ENCODE measurements at regions not wholly inside any gene's neighbourhood (a gene's known extent, or its start where the extent isn't known, plus 50 kb on each side); places are given as distances from the start of the nearest gene placed in this dataset.

DNA sequence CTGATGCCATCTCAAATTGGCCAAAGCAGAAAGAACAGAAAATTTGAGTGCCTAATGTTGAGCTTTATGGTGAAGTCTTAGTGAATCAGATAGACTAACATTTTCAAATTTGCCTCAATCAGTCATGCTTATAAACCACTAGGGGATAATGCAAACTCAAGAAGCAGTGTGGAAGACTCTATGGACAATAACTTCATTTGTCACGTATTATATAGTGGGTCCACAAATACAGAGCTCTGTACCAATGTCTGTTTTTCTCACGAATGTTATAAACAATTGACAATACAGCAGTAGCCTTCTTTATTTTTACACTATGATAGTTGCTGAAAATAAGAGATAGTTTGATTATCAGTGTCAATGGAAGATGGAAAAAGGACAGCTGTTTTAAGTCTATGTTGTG, 190.8 kb upstream of the SLC8A1 start:
- Histone ChIP-seq H3K4me3 (ENCODE audit: low read depth in 1 of 3, low read length in 3 of 3) (no peak overlapping the region), H3K4me1 (ENCODE audit: control insufficient read depth in 3 of 3, insufficient read depth in 2 of 3, low read depth in 1 of 3, low read length in 2 of 3) (no peaks in the 10 kb centered on the region), H3K9me3 (ENCODE audit: control insufficient read depth in 2 of 2, insufficient read depth in 1 of 2, low read depth in 1 of 2, low read length in 1 of 2) (no peaks in the 10 kb centered on the region), H3K27me3 (ENCODE audit: control insufficient read depth in 3 of 3, insufficient read depth in 3 of 3, low read length in 3 of 3) (no peaks in the 10 kb centered on the region), H3K36me3 (ENCODE audit: control insufficient read depth in 3 of 3, insufficient read depth in 2 of 3, low read depth in 1 of 3, low read length in 3 of 3) (no peaks in the 10 kb centered on the region), H3K27ac (ENCODE audit: low read depth in 1 of 3, low read length in 2 of 3) (no peak overlapping the region)
- FAIRE-seq (no peak), DNase-seq (no peak)
- 75 to 77% (median 76%) methylated on average over 2 of the region's 2 CpGs for WGBS, 3 donors

GRCh38 chr2:40646642-40647041, 194.8 kb upstream of the SLC8A1 start:
- Histone ChIP-seq H3K36me3 (ENCODE audit: control insufficient read depth in 3 of 3, insufficient read depth in 2 of 3, low read depth in 1 of 3, low read length in 3 of 3) (no peaks in the 10 kb centered on the region), H3K9me3 (ENCODE audit: control insufficient read depth in 2 of 2, insufficient read depth in 1 of 2, low read depth in 1 of 2, low read length in 1 of 2) (no peaks in the 10 kb centered on the region), H3K27me3 (ENCODE audit: control insufficient read depth in 3 of 3, insufficient read depth in 3 of 3, low read length in 3 of 3) (peaks cover 0 to 4% (median 0%) of the 10 kb centered on the region in 3 donors), H3K4me1 (ENCODE audit: control insufficient read depth in 3 of 3, insufficient read depth in 2 of 3, low read depth in 1 of 3, low read length in 2 of 3) (no peaks in the 10 kb centered on the region), H3K4me3 (ENCODE audit: low read depth in 1 of 3, low read length in 3 of 3) (no peak overlapping the region), H3K27ac (ENCODE audit: low read depth in 1 of 3, low read length in 2 of 3) (no peak overlapping the region)
- DNase-seq = no peak
- WGBS, 3 donors = 76 to 93% (median 88%) methylated on average over 2 of the region's 2 CpGs
- no peak for FAIRE-seq

GRCh38 chr2:40652155-40652554, 200.3 kb upstream of the SLC8A1 start:
- H3K27ac ChIP-seq (ENCODE audit: low read depth in 1 of 3, low read length in 2 of 3) = no peak overlapping the region
- no peaks in the 10 kb centered on the region for H3K9me3 ChIP-seq (ENCODE audit: control insufficient read depth in 2 of 2, insufficient read depth in 1 of 2, low read depth in 1 of 2, low read length in 1 of 2)
- H3K36me3 ChIP-seq (ENCODE audit: control insufficient read depth in 3 of 3, insufficient read depth in 2 of 3, low read depth in 1 of 3, low read length in 3 of 3) = no peaks in the 10 kb centered on the region
- H3K27me3 ChIP-seq (ENCODE audit: control insufficient read depth in 3 of 3, insufficient read depth in 3 of 3, low read length in 3 of 3) = peaks cover 0 to 4% (median 0%) of the 10 kb centered on the region in 3 donors
- FAIRE-seq (no peak), DNase-seq (no peak)
- no peak overlapping the region for H3K4me3 ChIP-seq (ENCODE audit: low read depth in 1 of 3, low read length in 3 of 3)
- 82 to 93% (median 87%) methylated on average over 5 of the region's 5 CpGs for WGBS, 3 donors
- no peaks in the 10 kb centered on the region for H3K4me1 ChIP-seq (ENCODE audit: control insufficient read depth in 3 of 3, insufficient read depth in 2 of 3, low read depth in 1 of 3, low read length in 2 of 3)

GRCh38 chr2:40653829-40654228, 201.9 kb upstream of the SLC8A1 start:
- 72 to 86% (median 82%) methylated on average over 3 of the region's 3 CpGs for WGBS, 3 donors
- H3K27ac ChIP-seq (ENCODE audit: low read depth in 1 of 3, low read length in 2 of 3) = no peak overlapping the region
- DNase-seq (no peak), FAIRE-seq (no peak)
- no peaks in the 10 kb centered on the region for H3K36me3 ChIP-seq (ENCODE audit: control insufficient read depth in 3 of 3, insufficient read depth in 2 of 3, low read depth in 1 of 3, low read length in 3 of 3)
- H3K9me3 ChIP-seq (ENCODE audit: control insufficient read depth in 2 of 2, insufficient read depth in 1 of 2, low read depth in 1 of 2, low read length in 1 of 2) = no peaks in the 10 kb centered on the region
- no peak overlapping the region for H3K4me3 ChIP-seq (ENCODE audit: low read depth in 1 of 3, low read length in 3 of 3)
- no peaks in the 10 kb centered on the region for H3K27me3 ChIP-seq (ENCODE audit: control insufficient read depth in 3 of 3, insufficient read depth in 3 of 3, low read length in 3 of 3)
- no peaks in the 10 kb centered on the region for H3K4me1 ChIP-seq (ENCODE audit: control insufficient read depth in 3 of 3, insufficient read depth in 2 of 3, low read depth in 1 of 3, low read length in 2 of 3)

- H3K4me3 ChIP-seq (ENCODE audit: low read depth in 1 of 3, low read length in 3 of 3) = no peak overlapping the region
- 6 to 31% (median 13%) methylated on average over 1 of the region's 1 CpG for WGBS, 3 donors
- H3K27me3 ChIP-seq (ENCODE audit: control insufficient read depth in 3 of 3, insufficient read depth in 3 of 3, low read length in 3 of 3) = no peaks in the 10 kb centered on the region
- no peaks in the 10 kb centered on the region for H3K36me3 ChIP-seq (ENCODE audit: control insufficient read depth in 3 of 3, insufficient read depth in 2 of 3, low read depth in 1 of 3, low read length in 3 of 3)
- H3K4me1 ChIP-seq (ENCODE audit: control insufficient read depth in 3 of 3, insufficient read depth in 2 of 3, low read depth in 1 of 3, low read length in 2 of 3) = no peaks in the 10 kb centered on the region
- FAIRE-seq (no peak), DNase-seq (no peak)
- H3K27ac ChIP-seq (ENCODE audit: low read depth in 1 of 3, low read length in 2 of 3) = no peak overlapping the region
- no peaks in the 10 kb centered on the region for H3K9me3 ChIP-seq (ENCODE audit: control insufficient read depth in 2 of 2, insufficient read depth in 1 of 2, low read depth in 1 of 2, low read length in 1 of 2)
Measured at GRCh38 chr2:40654346-40654745, 202.5 kb upstream of the SLC8A1 start.

DNA sequence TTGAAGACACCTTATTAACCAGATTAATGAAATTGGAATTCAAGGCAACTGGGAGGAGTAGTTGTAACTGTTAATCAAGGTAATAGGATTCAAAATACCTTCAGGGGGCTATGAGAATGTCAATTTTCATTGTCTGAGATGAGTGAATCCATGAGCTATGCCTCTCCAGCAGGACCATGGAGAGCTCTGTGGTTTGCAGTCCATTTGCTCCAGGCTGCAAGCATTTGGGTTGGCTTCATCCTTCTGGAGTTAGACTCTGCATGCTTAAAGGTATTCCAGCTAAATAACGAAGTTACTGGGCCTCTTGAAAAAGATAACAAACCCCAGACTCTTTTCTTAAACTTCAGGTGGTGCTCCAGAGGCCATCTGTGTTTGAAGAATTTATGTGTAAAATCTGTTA, 207.1 kb upstream of the SLC8A1 start:
- DNase-seq (no peak), FAIRE-seq (no peak)
- no peak overlapping the region for H3K4me3 ChIP-seq (ENCODE audit: low read depth in 1 of 3, low read length in 3 of 3)
- H3K9me3 ChIP-seq (ENCODE audit: control insufficient read depth in 2 of 2, insufficient read depth in 1 of 2, low read depth in 1 of 2, low read length in 1 of 2) = no peaks in the 10 kb centered on the region
- no peak overlapping the region for H3K27ac ChIP-seq (ENCODE audit: low read depth in 1 of 3, low read length in 2 of 3)
- H3K4me1 ChIP-seq (ENCODE audit: control insufficient read depth in 3 of 3, insufficient read depth in 2 of 3, low read depth in 1 of 3, low read length in 2 of 3) = no peaks in the 10 kb centered on the region
- no peaks in the 10 kb centered on the region for H3K27me3 ChIP-seq (ENCODE audit: control insufficient read depth in 3 of 3, insufficient read depth in 3 of 3, low read length in 3 of 3)
- WGBS, 3 donors = 0 to 23% (median 13%) methylated on average over 1 of the region's 1 CpG
- H3K36me3 ChIP-seq (ENCODE audit: control insufficient read depth in 3 of 3, insufficient read depth in 2 of 3, low read depth in 1 of 3, low read length in 3 of 3) = no peaks in the 10 kb centered on the region

GRCh38 chr2:40665493-40666232, 213.8 kb upstream of the SLC8A1 start:
- Histone ChIP-seq H3K36me3 (ENCODE audit: control insufficient read depth in 3 of 3, insufficient read depth in 2 of 3, low read depth in 1 of 3, low read length in 3 of 3) (no peaks in the 10 kb centered on the region), H3K4me3 (ENCODE audit: low read depth in 1 of 3, low read length in 3 of 3) (no peak overlapping the region), H3K9me3 (ENCODE audit: control insufficient read depth in 2 of 2, insufficient read depth in 1 of 2, low read depth in 1 of 2, low read length in 1 of 2) (no peaks in the 10 kb centered on the region), H3K27me3 (ENCODE audit: control insufficient read depth in 3 of 3, insufficient read depth in 3 of 3, low read length in 3 of 3) (no peaks in the 10 kb centered on the region), H3K27ac (ENCODE audit: low read depth in 1 of 3, low read length in 2 of 3) (no peak overlapping the region), H3K4me1 (ENCODE audit: control insufficient read depth in 3 of 3, insufficient read depth in 2 of 3, low read depth in 1 of 3, low read length in 2 of 3) (no peaks in the 10 kb centered on the region)
- DNase-seq (no peak), FAIRE-seq (no peak)
- WGBS, 3 donors = 43 to 70% (median 45%) methylated on average over 3 of the region's 3 CpGs

DNA sequence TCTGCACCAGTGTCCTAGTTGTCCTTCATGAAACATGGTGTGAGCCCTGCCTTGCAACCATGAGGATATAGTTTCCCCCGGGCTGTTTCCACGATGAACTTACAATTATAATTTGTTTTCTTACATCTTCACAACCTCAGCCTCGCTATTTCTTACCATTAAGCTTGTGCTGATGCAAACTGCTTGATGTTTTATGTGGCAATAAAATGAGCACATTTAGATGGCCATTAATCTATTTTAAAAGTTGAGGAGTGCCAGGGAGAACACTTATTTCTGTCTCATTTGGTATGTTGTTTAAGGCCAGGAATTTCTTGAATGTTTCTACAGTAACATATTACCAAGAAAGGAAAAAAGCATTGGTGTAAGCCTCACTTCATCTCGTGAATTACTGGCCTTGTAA, 214.5 kb upstream of the SLC8A1 start:
- no peaks in the 10 kb centered on the region for H3K4me1 ChIP-seq (ENCODE audit: control insufficient read depth in 3 of 3, insufficient read depth in 2 of 3, low read depth in 1 of 3, low read length in 2 of 3)
- no peaks in the 10 kb centered on the region for H3K9me3 ChIP-seq (ENCODE audit: control insufficient read depth in 2 of 2, insufficient read depth in 1 of 2, low read depth in 1 of 2, low read length in 1 of 2)
- no peak for DNase-seq
- H3K36me3 ChIP-seq (ENCODE audit: control insufficient read depth in 3 of 3, insufficient read depth in 2 of 3, low read depth in 1 of 3, low read length in 3 of 3) = no peaks in the 10 kb centered on the region
- FAIRE-seq = no peak
- H3K27ac ChIP-seq (ENCODE audit: low read depth in 1 of 3, low read length in 2 of 3) = no peak overlapping the region
- no peaks in the 10 kb centered on the region for H3K27me3 ChIP-seq (ENCODE audit: control insufficient read depth in 3 of 3, insufficient read depth in 3 of 3, low read length in 3 of 3)
- no peak overlapping the region for H3K4me3 ChIP-seq (ENCODE audit: low read depth in 1 of 3, low read length in 3 of 3)
- WGBS, 3 donors = 67 to 77% (median 76%) methylated on average over 4 of the region's 4 CpGs

GRCh38 chr2:40668425-40668824, 216.5 kb upstream of the SLC8A1 start:
- Histone ChIP-seq H3K9me3 (ENCODE audit: control insufficient read depth in 2 of 2, insufficient read depth in 1 of 2, low read depth in 1 of 2, low read length in 1 of 2) (peaks cover 0 to under 1% of the 10 kb centered on the region in 2 donors), H3K4me1 (ENCODE audit: control insufficient read depth in 3 of 3, insufficient read depth in 2 of 3, low read depth in 1 of 3, low read length in 2 of 3) (no peaks in the 10 kb centered on the region), H3K27me3 (ENCODE audit: control insufficient read depth in 3 of 3, insufficient read depth in 3 of 3, low read length in 3 of 3) (no peaks in the 10 kb centered on the region), H3K4me3 (ENCODE audit: low read depth in 1 of 3, low read length in 3 of 3) (no peak overlapping the region), H3K36me3 (ENCODE audit: control insufficient read depth in 3 of 3, insufficient read depth in 2 of 3, low read depth in 1 of 3, low read length in 3 of 3) (no peaks in the 10 kb centered on the region), H3K27ac (ENCODE audit: low read depth in 1 of 3, low read length in 2 of 3) (no peak overlapping the region)
- WGBS, 3 donors = 49 to 62% (median 60%) methylated on average over 3 of the region's 3 CpGs
- DNase-seq = no peak
- no peak for FAIRE-seq
